ENCODE measurements at regions not wholly inside any gene's neighbourhood (a gene's known extent, or its start where the extent isn't known, plus 50 kb on each side); places are given as distances from the start of the nearest gene placed in this dataset.

DNA sequence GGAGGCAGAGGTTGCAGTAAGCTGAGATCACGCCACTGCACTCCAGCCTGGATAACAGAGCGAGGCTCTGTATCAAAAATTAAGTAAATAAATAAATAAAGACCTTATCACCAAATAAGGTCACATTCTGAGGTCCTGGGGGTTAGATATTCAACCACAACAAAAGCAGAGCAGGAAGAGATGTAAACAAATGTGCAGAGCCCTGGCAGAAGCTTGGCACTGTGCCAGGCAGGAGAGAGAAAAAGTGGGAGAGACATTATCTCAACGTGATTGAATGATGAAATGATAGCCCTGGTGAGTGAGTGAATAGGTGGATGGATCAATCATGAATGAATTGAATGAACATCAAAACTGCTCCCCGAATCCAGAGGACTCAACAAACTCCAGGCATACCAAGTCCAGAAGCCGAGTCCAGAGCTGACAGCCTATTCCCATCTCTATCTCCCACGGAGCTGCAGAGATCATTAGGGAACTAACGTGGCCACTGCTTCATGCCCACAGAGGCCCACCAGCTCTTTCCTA lies 150.7 kb downstream of the TOMM20 start:
- TF ChIP-seq POLR2AphosphoS5 (IDR thresholded peaks at IDR 0.05; ENCODE audit: low read depth, low read length) = no peak
- TF ChIP-seq, protein P1, sequence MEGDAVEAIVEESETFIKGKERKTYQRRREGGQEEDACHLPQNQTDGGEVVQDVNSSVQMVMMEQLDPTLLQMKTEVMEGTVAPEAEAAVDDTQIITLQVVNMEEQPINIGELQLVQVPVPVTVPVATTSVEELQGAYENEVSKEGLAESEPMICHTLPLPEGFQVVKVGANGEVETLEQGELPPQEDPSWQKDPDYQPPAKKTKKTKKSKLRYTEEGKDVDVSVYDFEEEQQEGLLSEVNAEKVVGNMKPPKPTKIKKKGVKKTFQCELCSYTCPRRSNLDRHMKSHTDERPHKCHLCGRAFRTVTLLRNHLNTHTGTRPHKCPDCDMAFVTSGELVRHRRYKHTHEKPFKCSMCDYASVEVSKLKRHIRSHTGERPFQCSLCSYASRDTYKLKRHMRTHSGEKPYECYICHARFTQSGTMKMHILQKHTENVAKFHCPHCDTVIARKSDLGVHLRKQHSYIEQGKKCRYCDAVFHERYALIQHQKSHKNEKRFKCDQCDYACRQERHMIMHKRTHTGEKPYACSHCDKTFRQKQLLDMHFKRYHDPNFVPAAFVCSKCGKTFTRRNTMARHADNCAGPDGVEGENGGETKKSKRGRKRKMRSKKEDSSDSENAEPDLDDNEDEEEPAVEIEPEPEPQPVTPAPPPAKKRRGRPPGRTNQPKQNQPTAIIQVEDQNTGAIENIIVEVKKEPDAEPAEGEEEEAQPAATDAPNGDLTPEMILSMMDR (IDR thresholded peaks at IDR 0.05 in 2 of 3, conservative IDR thresholded peaks at IDR 0.05 in 1 of 3; ENCODE audit: borderline replicate concordance in 1 of 3, insufficient read depth in 1 of 3, low read depth in 2 of 3, low read length in 2 of 3) = no peak
- TF ChIP-seq RAD21 (IDR thresholded peaks at IDR 0.05; ENCODE audit: low read depth) = no peak
- no peak for TF ChIP-seq YY1 (IDR thresholded peaks at IDR 0.05; ENCODE audit: extremely low read depth, insufficient replicate concordance, low read depth, low read length)
- TF ChIP-seq, protein P2, sequence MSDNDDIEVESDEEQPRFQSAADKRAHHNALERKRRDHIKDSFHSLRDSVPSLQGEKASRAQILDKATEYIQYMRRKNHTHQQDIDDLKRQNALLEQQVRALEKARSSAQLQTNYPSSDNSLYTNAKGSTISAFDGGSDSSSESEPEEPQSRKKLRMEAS (IDR thresholded peaks at IDR 0.05) = no peak
- TF ChIP-seq EZH2phosphoT487 (IDR thresholded peaks at IDR 0.05; ENCODE audit: borderline replicate concordance) = no peak
- TF ChIP-seq SP1 (IDR thresholded peaks at IDR 0.05; ENCODE audit: low read depth) = no peak
